AG10803 (cell line): ENCODE measurements at regions not wholly inside any gene's neighbourhood (a gene's known extent, or its start where the extent isn't known, plus 50 kb on each side); places are given as distances from the start of the nearest gene placed in this dataset.

Source experiments
- DNase-seq: peaks from one replicate; pipeline ENCODE4 v3.0.0; 2010; ENCODE audit warnings: low read depth
- H3K4me3 ChIP-seq: 2 replicates; pipeline ENCODE4 v1.5.1; 2011; ENCODE audit warnings: mild to moderate bottlenecking, low read length, control low read depth
- TF ChIP-seq, protein P1 (sequence below): conservative IDR thresholded peaks from 2 replicates; pipeline ENCODE4 v1.5.1; 2011; ENCODE audit warnings: mild to moderate bottlenecking, low read length, control low read depth, inconsistent platforms

DNA sequence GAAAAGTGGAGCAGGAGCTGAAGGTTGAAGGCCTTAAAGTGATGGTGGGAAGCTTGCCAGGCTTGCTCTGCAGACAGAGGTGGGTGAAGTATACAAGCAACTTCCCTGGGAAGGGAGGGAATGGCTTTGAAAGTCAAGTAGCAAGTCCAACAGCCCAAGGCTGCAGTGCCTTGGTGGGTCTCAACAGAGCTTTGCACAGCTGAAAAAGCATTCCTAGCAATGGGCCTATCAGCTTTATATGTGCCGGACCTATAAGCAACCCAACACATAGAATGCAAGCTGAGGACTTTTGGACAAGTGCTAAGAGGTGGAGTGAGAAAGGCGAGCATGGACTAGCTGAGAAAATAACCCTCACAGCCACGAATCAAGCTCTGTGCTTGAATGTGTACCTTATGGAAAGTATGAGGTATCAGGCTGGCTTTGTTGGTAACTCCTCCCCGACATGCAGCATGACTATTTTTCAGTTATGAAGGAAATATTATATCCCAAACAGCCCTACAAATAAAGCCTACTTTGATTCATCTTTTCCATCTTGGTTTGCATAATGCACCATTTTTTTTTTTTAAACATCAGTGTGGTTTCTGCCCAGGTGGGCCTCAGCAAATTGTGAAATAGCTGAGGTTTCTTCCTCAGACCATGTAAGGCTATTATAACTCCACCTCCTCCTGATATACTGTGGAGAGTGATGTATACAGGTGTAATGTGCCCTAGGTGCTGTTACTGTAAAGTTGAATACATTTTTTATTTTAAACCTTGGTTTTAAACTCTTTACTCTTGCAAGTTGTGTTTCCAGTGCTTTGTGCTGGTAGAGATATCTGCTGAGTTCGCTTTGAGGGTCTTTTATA is 241.4 kb upstream of the CXCR4 start:
- H3K4me3 ChIP-seq: no peak overlapping the region
- TF ChIP-seq, protein P1, sequence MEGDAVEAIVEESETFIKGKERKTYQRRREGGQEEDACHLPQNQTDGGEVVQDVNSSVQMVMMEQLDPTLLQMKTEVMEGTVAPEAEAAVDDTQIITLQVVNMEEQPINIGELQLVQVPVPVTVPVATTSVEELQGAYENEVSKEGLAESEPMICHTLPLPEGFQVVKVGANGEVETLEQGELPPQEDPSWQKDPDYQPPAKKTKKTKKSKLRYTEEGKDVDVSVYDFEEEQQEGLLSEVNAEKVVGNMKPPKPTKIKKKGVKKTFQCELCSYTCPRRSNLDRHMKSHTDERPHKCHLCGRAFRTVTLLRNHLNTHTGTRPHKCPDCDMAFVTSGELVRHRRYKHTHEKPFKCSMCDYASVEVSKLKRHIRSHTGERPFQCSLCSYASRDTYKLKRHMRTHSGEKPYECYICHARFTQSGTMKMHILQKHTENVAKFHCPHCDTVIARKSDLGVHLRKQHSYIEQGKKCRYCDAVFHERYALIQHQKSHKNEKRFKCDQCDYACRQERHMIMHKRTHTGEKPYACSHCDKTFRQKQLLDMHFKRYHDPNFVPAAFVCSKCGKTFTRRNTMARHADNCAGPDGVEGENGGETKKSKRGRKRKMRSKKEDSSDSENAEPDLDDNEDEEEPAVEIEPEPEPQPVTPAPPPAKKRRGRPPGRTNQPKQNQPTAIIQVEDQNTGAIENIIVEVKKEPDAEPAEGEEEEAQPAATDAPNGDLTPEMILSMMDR: no peak
- DNase-seq: no peak

DNA sequence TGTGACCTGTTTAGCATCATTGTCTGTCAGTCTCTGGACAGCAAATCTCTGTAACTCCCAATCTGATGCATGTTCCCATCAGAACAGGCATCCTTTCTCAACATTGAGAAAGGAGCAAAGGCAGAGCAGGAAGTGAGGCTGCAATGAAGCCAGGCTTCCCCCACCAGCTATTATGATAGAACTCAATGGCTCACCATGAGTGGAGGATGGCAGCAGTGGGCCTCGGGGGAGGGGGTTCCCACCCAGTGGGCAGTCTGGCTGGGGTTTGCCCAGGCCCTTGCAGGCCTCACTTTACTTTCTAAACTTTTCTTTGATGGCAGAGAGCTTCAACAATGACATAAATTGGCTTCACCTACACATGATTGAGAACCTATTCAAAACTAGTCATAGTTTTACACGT is 240.6 kb upstream of the CXCR4 start:
- TF ChIP-seq, protein P1: no peak

DNA sequence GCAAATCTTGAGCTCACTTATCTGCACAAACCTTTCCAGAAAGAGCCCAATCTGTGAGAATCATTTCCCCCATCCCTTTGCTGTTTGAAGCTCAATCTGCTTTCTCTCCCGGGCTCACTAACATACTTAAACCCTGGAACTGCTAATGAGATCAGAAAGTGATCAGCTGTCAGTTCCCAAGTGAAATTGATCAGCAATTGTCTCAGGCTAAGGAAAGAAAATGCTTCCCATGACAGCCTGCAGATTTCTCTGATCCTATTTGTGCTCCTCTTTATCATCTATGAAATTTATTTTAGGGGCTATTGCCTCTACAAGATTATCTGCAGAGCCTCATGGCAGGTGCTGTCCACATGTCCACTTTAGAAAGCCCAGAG is 239.0 kb upstream of the CXCR4 start:
- no peak for DNase-seq
- H3K4me3 ChIP-seq: no peak overlapping the region
- TF ChIP-seq, protein P1: no peak

More for the DNA sequence above, 240.6 kb upstream of the CXCR4 start:
- H3K4me3 ChIP-seq: no peak overlapping the region
- no peak for DNase-seq

DNA sequence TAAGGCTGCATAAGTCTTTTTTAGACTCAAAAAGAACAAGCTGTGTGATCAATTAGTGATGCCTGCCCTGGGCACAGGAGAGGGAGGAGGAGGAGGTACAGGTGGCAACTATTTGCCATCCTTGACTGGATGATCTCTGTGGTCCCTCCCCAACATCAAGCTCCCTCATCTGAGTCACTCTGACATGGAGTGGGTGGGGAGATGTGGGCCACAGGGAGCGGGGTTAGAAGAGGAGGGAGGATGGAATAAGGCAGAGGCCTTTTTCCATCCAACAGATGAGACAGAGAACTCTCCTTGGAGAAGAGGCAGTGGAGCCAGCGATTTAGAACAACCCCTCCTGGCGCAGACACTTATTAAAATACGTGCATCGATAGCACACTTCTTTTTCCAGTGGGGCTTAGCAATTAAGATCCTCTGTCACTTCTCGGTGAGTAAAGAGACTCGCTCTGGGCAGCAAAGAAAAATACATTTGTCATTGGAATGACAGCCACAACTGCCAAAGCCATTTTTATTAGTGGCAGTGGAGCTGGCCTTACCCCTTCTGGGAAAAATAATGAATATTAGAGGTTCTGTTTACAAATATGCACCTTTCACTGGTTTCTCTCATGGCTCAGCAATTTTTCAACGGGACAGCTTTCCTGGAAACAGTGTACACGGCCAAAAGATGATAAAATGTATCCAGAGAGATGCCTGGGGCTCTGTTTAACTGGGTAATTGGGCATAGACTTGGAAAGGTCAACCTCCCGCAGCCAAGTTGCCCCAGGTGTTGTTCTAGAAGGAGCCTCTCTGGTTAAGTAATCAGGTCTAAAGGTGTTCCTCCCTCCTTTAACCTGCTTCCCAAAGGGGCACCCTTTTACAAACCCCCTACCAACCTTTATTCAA is 238.4 kb upstream of the CXCR4 start:
- TF ChIP-seq, protein P1: no peak
- no peak for DNase-seq

DNA sequence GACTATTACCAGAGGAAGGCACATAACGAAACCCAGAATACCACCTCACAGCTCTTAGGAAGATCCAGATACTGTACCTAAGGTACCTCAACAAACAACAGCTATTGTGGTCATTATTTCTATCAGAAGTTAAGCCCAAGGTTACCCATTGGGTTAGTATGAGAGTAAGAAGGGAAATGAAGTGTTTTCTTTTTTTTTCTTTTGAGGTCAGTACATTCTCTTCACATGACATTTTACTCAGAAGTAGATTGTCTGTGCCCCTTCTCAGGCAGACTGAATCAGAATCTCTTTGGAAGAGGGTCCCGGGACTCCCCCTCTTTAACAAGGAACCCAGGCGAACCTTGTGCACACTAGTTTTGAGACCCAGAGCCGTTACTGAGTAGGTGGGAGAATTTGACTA is 233.7 kb upstream of the CXCR4 start:
- H3K4me3 ChIP-seq: no peak overlapping the region
- no peak for DNase-seq
- TF ChIP-seq, protein P1: no peak

More for the DNA sequence above, 238.4 kb upstream of the CXCR4 start:
- H3K4me3 ChIP-seq: no peak overlapping the region

DNA sequence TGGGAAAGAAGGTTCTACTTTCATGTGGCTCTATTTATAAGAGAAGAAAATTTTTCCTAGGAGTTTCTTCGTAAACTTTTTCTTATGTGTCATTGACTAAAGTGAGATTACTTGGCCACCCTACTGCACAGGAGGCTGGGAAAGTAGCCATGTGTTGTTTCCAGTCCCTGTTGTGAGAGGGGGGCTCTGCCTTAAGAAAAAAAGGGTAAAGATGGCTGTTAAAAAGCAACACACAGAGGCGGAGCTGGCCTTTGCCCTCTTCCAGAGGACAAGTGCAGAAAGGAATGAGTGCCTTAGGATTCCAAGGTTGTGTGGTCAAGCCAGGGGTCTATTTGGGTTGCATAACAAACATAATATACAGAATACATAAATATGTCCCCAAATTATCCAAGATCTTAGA is 230.0 kb upstream of the CXCR4 start:
- no peak for DNase-seq

More for the DNA sequence above, 230.0 kb upstream of the CXCR4 start:
- TF ChIP-seq, protein P1: no peak
- no peak overlapping the region for H3K4me3 ChIP-seq
